Right cardiac atrium (tissue), 5 donors: ENCODE measurements at regions not wholly inside any gene's neighbourhood (a gene's known extent, or its start where the extent isn't known, plus 50 kb on each side); places are given as distances from the start of the nearest gene placed in this dataset.

ENCODE experiments used
- ATAC-seq, 2 donors: fragments of 200-7000 bp; cut with Tn5 transposase; one replicate each; pipeline versions ENCODE4 v1.8.0 to v1.9.1; 2020; ENCODE audit warnings: moderate library complexity in 2 of 2, mild to moderate bottlenecking in 1 of 2
- DNase-seq, 3 donors: peaks; one replicate each; pipeline ENCODE4 v3.0.0-alpha.2; 2020
- H3K27ac ChIP-seq: one replicate; pipeline ENCODE4 v1.5.1; 2013; ENCODE audit warnings: mild to moderate bottlenecking, low read length, control low read depth, moderate library complexity
- H3K27me3 ChIP-seq: one replicate; pipeline ENCODE4 v1.6.1; 2013; ENCODE audit not compliant: control insufficient read depth, insufficient read depth
- H3K4me1 ChIP-seq: one replicate; pipeline ENCODE4 v1.6.1; 2013; ENCODE audit warnings: low read length; ENCODE audit not compliant: control insufficient read depth, insufficient read depth
- H3K4me3 ChIP-seq: one replicate; pipeline ENCODE4 v1.5.1; 2013; ENCODE audit warnings: low read length, control low read depth
- H3K9me3 ChIP-seq: one replicate; pipeline ENCODE4 v1.6.1; 2013; ENCODE audit warnings: low read length; ENCODE audit not compliant: control insufficient read depth
- WGBS: extraction: QIAGEN DNeasy Blood & Tissue Kit; methylation state at CpG from one replicate; pipeline ENCODE4 v1.1.7; 2013; 5-methylcytosine and 5-hydroxymethylcytosine counted together
- intact Hi-C, 4 donors: fragments of 100-400 bp; cut with DNase I; formaldehyde crosslinking; loops; one replicate each; pipeline versions ENCODE4 v1.11.0 to v1.14.0; 2022 to 2023
- donor health status: healthy with polysubstance abuse.
- donor health status: DM: no; HTN: yes; CAD: no.
- donor health status: DM: no; HTN: no; CAD: no.
- donor health status: DM: no; HTN: yes; CAD: no; lungs with severe emphysema.
- donor health status: DM: yes; HTN: yes; CAD: no.

GRCh38 chr11:92349486-92350156, 125.0 kb downstream of the FAT3 start:
- Histone ChIP-seq H3K27me3 (no peaks in the 10 kb centered on the region), H3K9me3 (no peaks in the 10 kb centered on the region), H3K4me1 (no peaks in the 10 kb centered on the region), H3K27ac (no peak overlapping the region), H3K4me3 (no peak overlapping the region)
- 71% methylated on average over 4 of the region's 4 CpGs for WGBS
- ATAC-seq = no peak
- no peak for DNase-seq
- intact Hi-C loops = no loop called here

- ATAC-seq (no peak), DNase-seq (no peak)
- H3K4me3 ChIP-seq = no peak overlapping the region
- no peaks in the 10 kb centered on the region for H3K9me3 ChIP-seq
- no peak overlapping the region for H3K27ac ChIP-seq
- intact Hi-C loops = no loop called here
- no peaks in the 10 kb centered on the region for H3K27me3 ChIP-seq
- H3K4me1 ChIP-seq = no peaks in the 10 kb centered on the region
These were observed 132.7 kb downstream of the FAT3 start for GRCh38 chr11:92357344-92357743.

- Histone ChIP-seq H3K27me3 (no peaks in the 10 kb centered on the region), H3K27ac (no peak overlapping the region), H3K4me3 (no peak overlapping the region), H3K4me1 (no peaks in the 10 kb centered on the region), H3K9me3 (no peaks in the 10 kb centered on the region)
- intact Hi-C loops = no loop called here
- DNase-seq (no peak), ATAC-seq (no peak)
- 81% methylated on average over 2 of the region's 2 CpGs for WGBS
These were observed 133.2 kb downstream of the FAT3 start for GRCh38 chr11:92357841-92358240.

- H3K9me3 ChIP-seq = no peaks in the 10 kb centered on the region
- DNase-seq = no peak
- 83% methylated on average over 2 of the region's 2 CpGs for WGBS
- no peak for ATAC-seq
- no peaks in the 10 kb centered on the region for H3K27me3 ChIP-seq
- no peak overlapping the region for H3K4me3 ChIP-seq
- no peaks in the 10 kb centered on the region for H3K4me1 ChIP-seq
- intact Hi-C loops = no loop called here
- H3K27ac ChIP-seq = no peak overlapping the region
These were observed 136.9 kb downstream of the FAT3 start for GRCh38 chr11:92361551-92361950.

- no peaks in the 10 kb centered on the region for H3K27me3 ChIP-seq
- DNase-seq = no peak
- H3K9me3 ChIP-seq = no peaks in the 10 kb centered on the region
- no peak overlapping the region for H3K4me3 ChIP-seq
- 84% methylated on average over 1 of the region's 1 CpG for WGBS
- no peak for ATAC-seq
- no peak overlapping the region for H3K27ac ChIP-seq
- intact Hi-C loops = no loop called here
- no peaks in the 10 kb centered on the region for H3K4me1 ChIP-seq
These were observed 138.4 kb downstream of the FAT3 start for GRCh38 chr11:92362989-92363388.

GRCh38 chr11:92364177-92364576, 139.6 kb downstream of the FAT3 start:
- H3K27me3 ChIP-seq = no peaks in the 10 kb centered on the region
- intact Hi-C loops = no loop called here
- H3K4me3 ChIP-seq = no peak overlapping the region
- no peaks in the 10 kb centered on the region for H3K4me1 ChIP-seq
- no peak overlapping the region for H3K27ac ChIP-seq
- DNase-seq = no peak
- 87% methylated on average over 4 of the region's 4 CpGs for WGBS
- H3K9me3 ChIP-seq = no peaks in the 10 kb centered on the region
- no peak for ATAC-seq

- 29% methylated on average over 3 of the region's 3 CpGs for WGBS
- intact Hi-C loops = no loop called here
- no peak for ATAC-seq
- Histone ChIP-seq H3K4me1 (no peaks in the 10 kb centered on the region), H3K27ac (no peak overlapping the region), H3K27me3 (no peaks in the 10 kb centered on the region), H3K4me3 (no peak overlapping the region), H3K9me3 (no peaks in the 10 kb centered on the region)
- no peak for DNase-seq
These were observed 151.6 kb downstream of the FAT3 start for GRCh38 chr11:92376146-92376599.

- ATAC-seq (no peak), DNase-seq (no peak)
- Histone ChIP-seq H3K27me3 (no peaks in the 10 kb centered on the region), H3K4me3 (no peak overlapping the region), H3K9me3 (no peaks in the 10 kb centered on the region), H3K27ac (no peak overlapping the region), H3K4me1 (no peaks in the 10 kb centered on the region)
- intact Hi-C loops = no loop called here
- 90% methylated on average over 1 of the region's 1 CpG for WGBS
These were observed 152.1 kb downstream of the FAT3 start for GRCh38 chr11:92376680-92377079.

GRCh38 chr11:92380882-92381281, 156.3 kb downstream of the FAT3 start:
- intact Hi-C loops = no loop called here
- no peaks in the 10 kb centered on the region for H3K9me3 ChIP-seq
- H3K4me3 ChIP-seq = no peak overlapping the region
- 84% methylated on average over 3 of the region's 3 CpGs for WGBS
- no peaks in the 10 kb centered on the region for H3K27me3 ChIP-seq
- H3K4me1 ChIP-seq = no peaks in the 10 kb centered on the region
- no peak overlapping the region for H3K27ac ChIP-seq
- DNase-seq = no peak
- no peak for ATAC-seq

GRCh38 chr11:92382311-92382710, 157.7 kb downstream of the FAT3 start:
- no peaks in the 10 kb centered on the region for H3K27me3 ChIP-seq
- intact Hi-C loops = no loop called here
- ATAC-seq = no peak
- no peak overlapping the region for H3K4me3 ChIP-seq
- no peak overlapping the region for H3K27ac ChIP-seq
- H3K4me1 ChIP-seq = no peaks in the 10 kb centered on the region
- no peak for DNase-seq
- 89% methylated on average over 3 of the region's 3 CpGs for WGBS
- no peaks in the 10 kb centered on the region for H3K9me3 ChIP-seq

- no peak for DNase-seq
- Histone ChIP-seq H3K27me3 (no peaks in the 10 kb centered on the region), H3K27ac (no peak overlapping the region), H3K4me3 (no peak overlapping the region), H3K9me3 (no peaks in the 10 kb centered on the region), H3K4me1 (no peaks in the 10 kb centered on the region)
- intact Hi-C loops = no loop called here
- no peak for ATAC-seq
- WGBS = 34% methylated on average over 1 of the region's 1 CpG
These were observed 158.8 kb downstream of the FAT3 start for GRCh38 chr11:92383430-92383829.

GRCh38 chr11:92384358-92384757, 159.7 kb downstream of the FAT3 start:
- intact Hi-C loops = no loop called here
- no peak for DNase-seq
- H3K4me3 ChIP-seq = no peak overlapping the region
- WGBS = 44% methylated on average over 2 of the region's 2 CpGs
- H3K9me3 ChIP-seq = no peaks in the 10 kb centered on the region
- no peak for ATAC-seq
- no peaks in the 10 kb centered on the region for H3K4me1 ChIP-seq
- no peak overlapping the region for H3K27ac ChIP-seq
- no peaks in the 10 kb centered on the region for H3K27me3 ChIP-seq
